HepG2 (cell line): ENCODE measurements at regions not wholly inside any gene's neighbourhood (a gene's known extent, or its start where the extent isn't known, plus 50 kb on each side); places are given as distances from the start of the nearest gene placed in this dataset.

Experiments used
- ATAC-seq: fragments of 200-7000 bp; cut with Tn5 transposase; 3 replicates; pipeline ENCODE4 v1.9.1; 2020; ENCODE audit warnings: mild to moderate bottlenecking, moderate library complexity
- BruUV-seq: library from RNA; stranded (reverse); fragments of 400-500 nt; replicated peaks from 2 replicates; lab custom pipeline; 2021; lab: Mats Ljungman, UMichigan
- CTCF ChIA-PET: fragments of 300-600 bp; formaldehyde crosslinking; extraction: SDS; loops from one replicate; lab custom pipeline; 2021; ENCODE audit warnings: low total read pairs, inconsistent platforms, low intra/inter-chr PET ratio; lab: Yijun Ruan, JAX
- POLR2A ChIA-PET: fragments of 350-600 bp; sonication (Branson Sonifier 250); formaldehyde crosslinking; loops from one replicate; lab custom pipeline; 2020; ENCODE audit warnings: antibody characterized with exemption, inconsistent platforms; lab: Yijun Ruan, JAX
- DNase-seq: peaks from one replicate; pipeline ENCODE4 v3.0.0-alpha.2; 2015; ENCODE audit warnings: low spot score
- FAIRE-seq: peaks from 3 replicates; lab custom pipeline; 2011; peaks lifted over from hg19 to GRCh38; lab: Jason Lieb, UNC
- H2AFZ ChIP-seq: one replicate; pipeline ENCODE4 v1.6.1; 2011; ENCODE audit warnings: low read length, inconsistent platforms
- H3K27ac ChIP-seq: fragments of 300-600 bp; 3 replicates; pipeline ENCODE4 v1.8.0; 2011; ENCODE audit warnings: mixed run types, mild to moderate bottlenecking, mixed read lengths, low read length, inconsistent platforms; ENCODE audit not compliant: insufficient read depth; ENCODE audit errors: extremely low read length
- H3K27me3 ChIP-seq, 2 experiments: fragments of 200-600 bp in 1 of 2; 2 replicates in 1 of 2; 3 replicates in 1 of 2; pipeline versions ENCODE4 v1.6.0 to v1.8.0; 2011; ENCODE audit warnings: low read length in 2 of 2, mild to moderate bottlenecking in 2 of 2, moderate library complexity in 2 of 2, inconsistent platforms in 1 of 2; ENCODE audit not compliant: insufficient read depth in 2 of 2, control insufficient read depth in 1 of 2
- H3K36me3 ChIP-seq, 2 experiments: fragments of 200-600 bp in 1 of 2; replicated peaks in 1 of 2; 2 replicates in 1 of 2; 3 replicates in 1 of 2; pipeline versions ENCODE4 v1.5.1 to v1.8.0; 2011; ENCODE audit warnings: low read length in 2 of 2, inconsistent platforms in 1 of 2; ENCODE audit not compliant: insufficient read depth in 2 of 2, control insufficient read depth in 1 of 2
- H3K4me1 ChIP-seq: 2 replicates; pipeline ENCODE4 v1.5.1; 2012; ENCODE audit warnings: low read length, inconsistent platforms; ENCODE audit not compliant: insufficient read depth
- H3K4me2 ChIP-seq: 2 replicates; pipeline ENCODE4 v1.6.0; 2011; ENCODE audit warnings: low read depth, low read length, inconsistent platforms
- H3K4me3 ChIP-seq, 3 experiments: fragments of 200-600 bp in 1 of 3; sonication (generic), shearing (Covaris generic) in 1 of 3; replicated peaks in 1 of 3; 2 replicates each; pipeline ENCODE4 v1.5.1; 2011 to 2016; ENCODE audit warnings: low read length in 3 of 3, inconsistent platforms in 2 of 3, low read depth in 2 of 3, mild to moderate bottlenecking in 2 of 3, control low read depth in 1 of 3, mixed read lengths in 1 of 3; ENCODE audit not compliant: insufficient read depth in 1 of 3
- H3K79me2 ChIP-seq: one replicate; pipeline ENCODE4 v1.6.1; 2011; ENCODE audit warnings: low read length, inconsistent platforms; ENCODE audit not compliant: insufficient read depth
- H3K9ac ChIP-seq: 2 replicates; pipeline ENCODE4 v1.6.0; 2011; ENCODE audit warnings: mild to moderate bottlenecking, low read depth, low read length, inconsistent platforms; ENCODE audit not compliant: insufficient read depth
- H3K9me3 ChIP-seq: 2 replicates; pipeline ENCODE4 v1.5.1; 2012; ENCODE audit warnings: mild to moderate bottlenecking, low read length
- H4K20me1 ChIP-seq: 2 replicates; pipeline ENCODE4 v1.6.0; 2011; ENCODE audit warnings: inconsistent platforms, mild to moderate bottlenecking, low read length, moderate library complexity; ENCODE audit not compliant: insufficient read depth
- IKZF1 ChIP-seq: fragments of 450-650 bp; IDR thresholded peaks from 2 replicates; pipeline ENCODE4 v1.7.1; 2016
- KAT2B ChIP-seq: fragments of 150-350 bp; IDR thresholded peaks from 2 replicates; pipeline ENCODE4 v1.6.1; 2014; ENCODE audit warnings: low read depth, low read length, borderline replicate concordance
- MBNL3 ChIP-seq: fragments of 250-450 bp; sonication (Bioruptor Pico); conservative IDR thresholded peaks from 2 replicates; pipeline ENCODE4 v1.8.0; 2022; ENCODE audit warnings: mild to moderate bottlenecking, inconsistent platforms
- NCOA5 ChIP-seq: sonication (generic); formaldehyde crosslinking; IDR thresholded peaks from 2 replicates; pipeline ENCODE4 v1.4.0; 2020; ENCODE audit warnings: missing genetic modification reagents
- PBX2 ChIP-seq: IDR thresholded peaks from 2 replicates; pipeline ENCODE4 v1.6.1; 2016; ENCODE audit warnings: control low read depth
- SRF ChIP-seq: IDR thresholded peaks from 2 replicates; pipeline ENCODE4 v1.6.1; 2011; ENCODE audit warnings: mild to moderate bottlenecking, low read depth, low read length, moderate library complexity
- ZNF232 ChIP-seq: sonication (generic); formaldehyde crosslinking; IDR thresholded peaks from 2 replicates; pipeline ENCODE4 v1.4.0; 2020; ENCODE audit warnings: missing genetic modification reagents, borderline replicate concordance
- ZNF292 ChIP-seq: sonication (generic); formaldehyde crosslinking; IDR thresholded peaks from 2 replicates; pipeline ENCODE4 v1.8.1; 2022; ENCODE audit warnings: mild to moderate bottlenecking, low read depth, missing genetic modification reagents, borderline replicate concordance
- ZNF30 ChIP-seq: sonication (generic); formaldehyde crosslinking; IDR thresholded peaks from 2 replicates; pipeline ENCODE4 v1.5.0; 2020; ENCODE audit warnings: mild to moderate bottlenecking, missing genetic modification reagents
- ZNF83 ChIP-seq: sonication (generic); formaldehyde crosslinking; IDR thresholded peaks from 2 replicates; pipeline ENCODE4 v1.4.0; 2020; ENCODE audit warnings: missing genetic modification reagents, mild to moderate bottlenecking, borderline replicate concordance
- WGBS: methylation state at CpG from one replicate; pipeline ENCODE4 v1.1.6; 2017; ENCODE audit warnings: low lambda C conversion rate; 5-methylcytosine and 5-hydroxymethylcytosine counted together
- in situ Hi-C: cut with HindIII; loops from 2 replicates; pipeline ENCODE4 v1.10.0; 2017; ENCODE audit warnings: low pct_unique_long_range_greater_than_20kb; ENCODE audit not compliant: extremely low pct_ligation_motif_present
- intact Hi-C: fragments of 100-400 bp; cut with micrococcal nuclease; formaldehyde crosslinking; loops from one replicate; pipeline ENCODE4 v1.10.0; 2022; ENCODE audit not compliant: unreplicated experiment
- TF ChIP-seq, protein P1 (sequence below): sonication (generic); formaldehyde crosslinking; IDR thresholded peaks from 2 replicates; pipeline ENCODE4 v1.4.0; 2020; ENCODE audit warnings: missing genetic modification reagents
- TF ChIP-seq, protein P2 (sequence below): sonication (generic); formaldehyde crosslinking; IDR thresholded peaks from 2 replicates; pipeline ENCODE4 v1.5.1; 2020; ENCODE audit warnings: mild to moderate bottlenecking, missing genetic modification reagents, moderate library complexity

GRCh38 chr3:69613286-69613685 lies 126.0 kb upstream of the MITF start (continued):
- TF ChIP-seq PBX2 (CRISPR knock-in tag) (no peak), IKZF1 (no peak)
- TF ChIP-seq, all 625 proteins: peak for 0

- in situ Hi-C loops (no loop called here), intact Hi-C loops (no loop called here)
- H3K4me3 ChIP-seq, result no peak overlapping the region
- DNase-seq, result no peak
- no peak for TF ChIP-seq SRF
- no peak for TF ChIP-seq ZNF83 (CRISPR knock-in tag)
- TF ChIP-seq, protein P1, sequence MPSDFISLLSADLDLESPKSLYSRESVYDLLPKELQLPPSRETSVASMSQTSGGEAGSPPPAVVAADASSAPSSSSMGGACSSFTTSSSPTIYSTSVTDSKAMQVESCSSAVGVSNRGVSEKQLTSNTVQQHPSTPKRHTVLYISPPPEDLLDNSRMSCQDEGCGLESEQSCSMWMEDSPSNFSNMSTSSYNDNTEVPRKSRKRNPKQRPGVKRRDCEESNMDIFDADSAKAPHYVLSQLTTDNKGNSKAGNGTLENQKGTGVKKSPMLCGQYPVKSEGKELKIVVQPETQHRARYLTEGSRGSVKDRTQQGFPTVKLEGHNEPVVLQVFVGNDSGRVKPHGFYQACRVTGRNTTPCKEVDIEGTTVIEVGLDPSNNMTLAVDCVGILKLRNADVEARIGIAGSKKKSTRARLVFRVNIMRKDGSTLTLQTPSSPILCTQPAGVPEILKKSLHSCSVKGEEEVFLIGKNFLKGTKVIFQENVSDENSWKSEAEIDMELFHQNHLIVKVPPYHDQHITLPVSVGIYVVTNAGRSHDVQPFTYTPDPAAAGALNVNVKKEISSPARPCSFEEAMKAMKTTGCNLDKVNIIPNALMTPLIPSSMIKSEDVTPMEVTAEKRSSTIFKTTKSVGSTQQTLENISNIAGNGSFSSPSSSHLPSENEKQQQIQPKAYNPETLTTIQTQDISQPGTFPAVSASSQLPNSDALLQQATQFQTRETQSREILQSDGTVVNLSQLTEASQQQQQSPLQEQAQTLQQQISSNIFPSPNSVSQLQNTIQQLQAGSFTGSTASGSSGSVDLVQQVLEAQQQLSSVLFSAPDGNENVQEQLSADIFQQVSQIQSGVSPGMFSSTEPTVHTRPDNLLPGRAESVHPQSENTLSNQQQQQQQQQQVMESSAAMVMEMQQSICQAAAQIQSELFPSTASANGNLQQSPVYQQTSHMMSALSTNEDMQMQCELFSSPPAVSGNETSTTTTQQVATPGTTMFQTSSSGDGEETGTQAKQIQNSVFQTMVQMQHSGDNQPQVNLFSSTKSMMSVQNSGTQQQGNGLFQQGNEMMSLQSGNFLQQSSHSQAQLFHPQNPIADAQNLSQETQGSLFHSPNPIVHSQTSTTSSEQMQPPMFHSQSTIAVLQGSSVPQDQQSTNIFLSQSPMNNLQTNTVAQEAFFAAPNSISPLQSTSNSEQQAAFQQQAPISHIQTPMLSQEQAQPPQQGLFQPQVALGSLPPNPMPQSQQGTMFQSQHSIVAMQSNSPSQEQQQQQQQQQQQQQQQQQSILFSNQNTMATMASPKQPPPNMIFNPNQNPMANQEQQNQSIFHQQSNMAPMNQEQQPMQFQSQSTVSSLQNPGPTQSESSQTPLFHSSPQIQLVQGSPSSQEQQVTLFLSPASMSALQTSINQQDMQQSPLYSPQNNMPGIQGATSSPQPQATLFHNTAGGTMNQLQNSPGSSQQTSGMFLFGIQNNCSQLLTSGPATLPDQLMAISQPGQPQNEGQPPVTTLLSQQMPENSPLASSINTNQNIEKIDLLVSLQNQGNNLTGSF (CRISPR knock-in tag), result no peak
- TF ChIP-seq MBNL3 (CRISPR knock-in tag), result no peak
- no peak for TF ChIP-seq ZNF232 (CRISPR knock-in tag)
- TF ChIP-seq ZNF292, result no peak
- TF ChIP-seq, protein P2, sequence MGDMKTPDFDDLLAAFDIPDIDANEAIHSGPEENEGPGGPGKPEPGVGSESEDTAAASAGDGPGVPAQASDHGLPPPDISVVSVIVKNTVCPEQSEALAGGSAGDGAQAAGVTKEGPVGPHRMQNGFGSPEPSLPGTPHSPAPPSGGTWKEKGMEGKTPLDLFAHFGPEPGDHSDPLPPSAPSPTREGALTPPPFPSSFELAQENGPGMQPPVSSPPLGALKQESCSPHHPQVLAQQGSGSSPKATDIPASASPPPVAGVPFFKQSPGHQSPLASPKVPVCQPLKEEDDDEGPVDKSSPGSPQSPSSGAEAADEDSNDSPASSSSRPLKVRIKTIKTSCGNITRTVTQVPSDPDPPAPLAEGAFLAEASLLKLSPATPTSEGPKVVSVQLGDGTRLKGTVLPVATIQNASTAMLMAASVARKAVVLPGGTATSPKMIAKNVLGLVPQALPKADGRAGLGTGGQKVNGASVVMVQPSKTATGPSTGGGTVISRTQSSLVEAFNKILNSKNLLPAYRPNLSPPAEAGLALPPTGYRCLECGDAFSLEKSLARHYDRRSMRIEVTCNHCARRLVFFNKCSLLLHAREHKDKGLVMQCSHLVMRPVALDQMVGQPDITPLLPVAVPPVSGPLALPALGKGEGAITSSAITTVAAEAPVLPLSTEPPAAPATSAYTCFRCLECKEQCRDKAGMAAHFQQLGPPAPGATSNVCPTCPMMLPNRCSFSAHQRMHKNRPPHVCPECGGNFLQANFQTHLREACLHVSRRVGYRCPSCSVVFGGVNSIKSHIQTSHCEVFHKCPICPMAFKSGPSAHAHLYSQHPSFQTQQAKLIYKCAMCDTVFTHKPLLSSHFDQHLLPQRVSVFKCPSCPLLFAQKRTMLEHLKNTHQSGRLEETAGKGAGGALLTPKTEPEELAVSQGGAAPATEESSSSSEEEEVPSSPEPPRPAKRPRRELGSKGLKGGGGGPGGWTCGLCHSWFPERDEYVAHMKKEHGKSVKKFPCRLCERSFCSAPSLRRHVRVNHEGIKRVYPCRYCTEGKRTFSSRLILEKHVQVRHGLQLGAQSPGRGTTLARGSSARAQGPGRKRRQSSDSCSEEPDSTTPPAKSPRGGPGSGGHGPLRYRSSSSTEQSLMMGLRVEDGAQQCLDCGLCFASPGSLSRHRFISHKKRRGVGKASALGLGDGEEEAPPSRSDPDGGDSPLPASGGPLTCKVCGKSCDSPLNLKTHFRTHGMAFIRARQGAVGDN (CRISPR knock-in tag), result no peak
- no peak for TF ChIP-seq KAT2B
- TF ChIP-seq NCOA5 (CRISPR knock-in tag), result no peak
- TF ChIP-seq ZNF30, result no peak
- H3K79me2 ChIP-seq, result no peaks in the 10 kb centered on the region
- CTCF ChIA-PET, result no interaction called here
- 2% methylated on average over 2 of the region's 2 CpGs for WGBS
- ATAC-seq, result no peak
- H3K27me3 ChIP-seq, result no peaks in the 10 kb centered on the region
- no peak overlapping the region for H3K9ac ChIP-seq
- FAIRE-seq, result no peak
- no peak overlapping the region for H3K4me2 ChIP-seq
- no peak overlapping the region for H2AFZ ChIP-seq
- no peaks in the 10 kb centered on the region; the same call in 1 of the 2 replicates for H3K9me3 ChIP-seq
- BruUV-seq, result no TSS peak
- H3K27ac ChIP-seq, result no peak overlapping the region
- no peaks in the 10 kb centered on the region for H3K4me1 ChIP-seq
- H3K36me3 ChIP-seq, result no peaks in the 10 kb centered on the region
- H4K20me1 ChIP-seq, result no peaks in the 10 kb centered on the region
- POLR2A ChIA-PET, result no interaction called here
Measured at GRCh38 chr3:69612791-69613190, 126.5 kb upstream of the MITF start.
